GM12864 (cell line): ENCODE measurements at regions not wholly inside any gene's neighbourhood (a gene's known extent, or its start where the extent isn't known, plus 50 kb on each side); places are given as distances from the start of the nearest gene placed in this dataset.
"Not testable (repeated sequence)": the region's sequence is repeated elsewhere in the genome, so short reads cannot be mapped to it uniquely, and the experiment has no call there.

Source experiments
- DNase-seq: peaks from one replicate; pipeline ENCODE4 v3.0.0-alpha.2; 2011; ENCODE audit warnings: low read depth
- H3K4me3 ChIP-seq: 2 replicates; pipeline ENCODE4 v1.5.1; 2011; ENCODE audit warnings: mild to moderate bottlenecking, low read depth, low read length, control low read depth
- CTCF ChIP-seq: IDR thresholded peaks from 2 replicates; pipeline ENCODE4 v1.5.1; 2011; ENCODE audit warnings: low read depth, mild to moderate bottlenecking, moderate library complexity, low read length, control low read depth, inconsistent platforms; ENCODE audit errors: missing control alignments

- H3K4me3 ChIP-seq: no peak overlapping the region
- no peak for TF ChIP-seq CTCF
- DNase-seq: no peak
These were observed 64.1 kb downstream of the CFAP44 start for GRCh38 chr3:113377158-113377557.

- H3K4me3 ChIP-seq: no peak overlapping the region
- TF ChIP-seq CTCF: no peak
- DNase-seq: no peak
These were observed 67.2 kb downstream of the CFAP44 start for GRCh38 chr3:113374078-113374477.

- not testable (repeated sequence) for H3K4me3 ChIP-seq, DNase-seq
These were observed 74.5 kb downstream of the CFAP44 start for GRCh38 chr3:113366800-113367199.

- not testable (repeated sequence) for DNase-seq, H3K4me3 ChIP-seq
These were observed 86.0 kb downstream of the CFAP44 start for GRCh38 chr3:113355340-113355739.

GRCh38 chr3:113354307-113354706 lies 87.0 kb downstream of the CFAP44 start:
- H3K4me3 ChIP-seq: no peak overlapping the region
- no peak for TF ChIP-seq CTCF
- DNase-seq: no peak

- no peak overlapping the region for H3K4me3 ChIP-seq
- DNase-seq: no peak
- no peak for TF ChIP-seq CTCF
These were observed 87.6 kb downstream of the CFAP44 start for GRCh38 chr3:113353678-113354077.

- TF ChIP-seq CTCF: no peak
- H3K4me3 ChIP-seq: no peak overlapping the region
- DNase-seq: no peak
These were observed 100.5 kb downstream of the CFAP44 start for GRCh38 chr3:113340785-113341184.

GRCh38 chr3:113339616-113340244 lies 101.6 kb downstream of the CFAP44 start:
- TF ChIP-seq CTCF: peak; percentile 26
- no peak for DNase-seq
- H3K4me3 ChIP-seq: no peak overlapping the region
